Body of pancreas (tissue), 4 donors: ENCODE measurements at regions not wholly inside any gene's neighbourhood (a gene's known extent, or its start where the extent isn't known, plus 50 kb on each side); places are given as distances from the start of the nearest gene placed in this dataset.

Experiments used
- POLR2A ChIP-seq, 3 donors: fragments of 450-650 bp; IDR thresholded peaks; one replicate each; pipeline ENCODE4 v1.6.1; 2016; ENCODE audit warnings: antibody characterized with exemption in 3 of 3, mild to moderate bottlenecking in 2 of 3
- TF ChIP-seq, protein P1 (sequence below), 7 experiments: fragments of 450-650 bp in 4 of 7; fragments of 200-600 bp in 3 of 7; sonication (generic) in 3 of 7; IDR thresholded peaks; one replicate each; pipeline ENCODE4 v1.5.1; 2016 to 2019; ENCODE audit warnings: antibody characterized with exemption in 7 of 7

DNA sequence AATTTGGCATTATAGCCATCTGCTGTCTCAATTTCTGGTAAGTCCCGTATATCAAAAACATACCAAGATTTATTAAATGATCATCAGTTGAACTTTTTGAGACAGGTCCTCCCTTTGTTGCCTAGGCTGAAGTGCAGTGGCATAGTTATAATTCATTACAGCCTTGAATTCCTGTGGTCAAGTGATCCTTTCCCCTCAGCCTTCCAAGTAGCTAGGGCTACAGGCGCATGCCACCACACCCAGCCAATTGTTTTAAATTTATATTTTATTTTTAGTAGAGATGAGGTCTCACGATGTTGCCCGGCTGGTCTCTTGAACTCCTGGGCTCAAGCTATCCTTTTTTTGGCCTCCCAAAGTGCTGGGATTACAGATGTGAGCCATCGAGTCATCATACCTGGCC, 418.9 kb downstream of the ARHGEF28 start:
- TF ChIP-seq, protein P1, sequence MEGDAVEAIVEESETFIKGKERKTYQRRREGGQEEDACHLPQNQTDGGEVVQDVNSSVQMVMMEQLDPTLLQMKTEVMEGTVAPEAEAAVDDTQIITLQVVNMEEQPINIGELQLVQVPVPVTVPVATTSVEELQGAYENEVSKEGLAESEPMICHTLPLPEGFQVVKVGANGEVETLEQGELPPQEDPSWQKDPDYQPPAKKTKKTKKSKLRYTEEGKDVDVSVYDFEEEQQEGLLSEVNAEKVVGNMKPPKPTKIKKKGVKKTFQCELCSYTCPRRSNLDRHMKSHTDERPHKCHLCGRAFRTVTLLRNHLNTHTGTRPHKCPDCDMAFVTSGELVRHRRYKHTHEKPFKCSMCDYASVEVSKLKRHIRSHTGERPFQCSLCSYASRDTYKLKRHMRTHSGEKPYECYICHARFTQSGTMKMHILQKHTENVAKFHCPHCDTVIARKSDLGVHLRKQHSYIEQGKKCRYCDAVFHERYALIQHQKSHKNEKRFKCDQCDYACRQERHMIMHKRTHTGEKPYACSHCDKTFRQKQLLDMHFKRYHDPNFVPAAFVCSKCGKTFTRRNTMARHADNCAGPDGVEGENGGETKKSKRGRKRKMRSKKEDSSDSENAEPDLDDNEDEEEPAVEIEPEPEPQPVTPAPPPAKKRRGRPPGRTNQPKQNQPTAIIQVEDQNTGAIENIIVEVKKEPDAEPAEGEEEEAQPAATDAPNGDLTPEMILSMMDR (IDR thresholded peaks at IDR 0.05), result no peak
- no peak for TF ChIP-seq POLR2A (IDR thresholded peaks at IDR 0.05)
